ENCODE measurements at regions not wholly inside any gene's neighbourhood (a gene's known extent, or its start where the extent isn't known, plus 50 kb on each side); places are given as distances from the start of the nearest gene placed in this dataset.

DNA sequence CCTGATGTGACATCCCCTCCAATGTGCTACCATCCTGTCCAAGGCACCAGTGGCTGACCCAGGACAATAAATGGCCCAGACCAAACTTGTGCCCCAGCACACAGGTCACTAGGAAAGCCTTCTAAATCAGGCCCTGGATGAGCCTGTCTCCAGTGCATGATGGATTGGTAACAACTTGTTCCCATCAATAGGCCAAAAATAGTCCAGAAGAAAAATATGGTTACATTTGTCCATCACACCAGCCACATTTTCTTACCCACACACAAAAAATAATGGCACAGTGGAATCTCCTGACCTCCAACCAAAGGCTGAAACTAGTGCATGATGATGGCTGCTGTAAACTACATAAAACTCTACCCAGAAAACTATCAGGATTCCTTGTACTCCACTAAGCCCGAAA lies 228.4 kb downstream of the SPTSSA start:
- Histone ChIP-seq H3K9ac (ENCODE audit: insufficient read depth, low read length) (no peak overlapping the region), H3K9me3 (ENCODE audit: control insufficient read depth, insufficient read depth, low read depth, low read length) (no peaks in the 10 kb centered on the region), H3K79me2 (ENCODE audit: control insufficient read depth, insufficient read depth, low read length) (no peaks in the 10 kb centered on the region), H3K27me3 (ENCODE audit: control insufficient read depth, insufficient read depth, low read length) (no peaks in the 10 kb centered on the region), H2AFZ (ENCODE audit: low read length) (no peak overlapping the region), H3K4me3 (replicated peaks in 1 of 4; ENCODE audit: control extremely low read depth in 1 of 4, insufficient read depth in 1 of 4, low read depth in 3 of 4, low read length in 4 of 4) (no peak overlapping the region), H4K20me1 (ENCODE audit: control insufficient read depth, extremely low read depth, insufficient read depth, low read length) (no peaks in the 10 kb centered on the region), H3K4me2 (ENCODE audit: extremely low read depth, insufficient read depth, low read length) (no peak overlapping the region), H3K27ac (ENCODE audit: insufficient read depth, low read length) (no peak overlapping the region), H3K36me3 (ENCODE audit: control insufficient read depth, insufficient read depth, low read length) (no peaks in the 10 kb centered on the region), H3K4me1 (ENCODE audit: control insufficient read depth, extremely low read depth, insufficient read depth, low read length) (no peaks in the 10 kb centered on the region)
- no peak for TF ChIP-seq EZH2 (IDR thresholded peaks at IDR 0.05; ENCODE audit: low read length, missing control alignments)
- TF ChIP-seq, protein P1, sequence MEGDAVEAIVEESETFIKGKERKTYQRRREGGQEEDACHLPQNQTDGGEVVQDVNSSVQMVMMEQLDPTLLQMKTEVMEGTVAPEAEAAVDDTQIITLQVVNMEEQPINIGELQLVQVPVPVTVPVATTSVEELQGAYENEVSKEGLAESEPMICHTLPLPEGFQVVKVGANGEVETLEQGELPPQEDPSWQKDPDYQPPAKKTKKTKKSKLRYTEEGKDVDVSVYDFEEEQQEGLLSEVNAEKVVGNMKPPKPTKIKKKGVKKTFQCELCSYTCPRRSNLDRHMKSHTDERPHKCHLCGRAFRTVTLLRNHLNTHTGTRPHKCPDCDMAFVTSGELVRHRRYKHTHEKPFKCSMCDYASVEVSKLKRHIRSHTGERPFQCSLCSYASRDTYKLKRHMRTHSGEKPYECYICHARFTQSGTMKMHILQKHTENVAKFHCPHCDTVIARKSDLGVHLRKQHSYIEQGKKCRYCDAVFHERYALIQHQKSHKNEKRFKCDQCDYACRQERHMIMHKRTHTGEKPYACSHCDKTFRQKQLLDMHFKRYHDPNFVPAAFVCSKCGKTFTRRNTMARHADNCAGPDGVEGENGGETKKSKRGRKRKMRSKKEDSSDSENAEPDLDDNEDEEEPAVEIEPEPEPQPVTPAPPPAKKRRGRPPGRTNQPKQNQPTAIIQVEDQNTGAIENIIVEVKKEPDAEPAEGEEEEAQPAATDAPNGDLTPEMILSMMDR (conservative IDR thresholded peaks at IDR 0.05 in 1 of 2, IDR thresholded peaks at IDR 0.05 in 1 of 2; ENCODE audit: low read depth in 1 of 2, low read length in 2 of 2) = no peak
- DNase-seq (ENCODE audit: low read depth in 2 of 2) = no peak

DNA sequence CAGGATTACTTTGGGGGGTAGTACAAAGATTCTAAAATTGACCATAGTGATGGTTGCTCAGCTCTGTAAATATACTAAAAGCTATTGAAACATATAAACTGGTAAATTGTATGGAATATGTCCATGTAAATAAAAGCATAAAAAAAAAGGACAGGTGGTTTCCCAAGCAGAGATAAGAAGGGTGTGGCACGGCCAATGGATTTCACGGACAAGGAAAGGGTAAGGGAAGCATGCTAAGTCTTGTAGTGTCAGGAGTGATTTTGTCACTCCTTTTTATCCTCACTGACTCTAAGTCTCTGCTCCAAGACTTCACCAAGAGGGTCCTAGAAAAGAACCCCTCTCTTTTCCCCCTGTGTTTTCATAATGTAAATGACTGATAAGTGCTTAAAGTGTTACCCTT lies 229.2 kb downstream of the SPTSSA start:
- H3K4me1 ChIP-seq (ENCODE audit: control insufficient read depth, extremely low read depth, insufficient read depth, low read length) = no peaks in the 10 kb centered on the region
- TF ChIP-seq EZH2 (IDR thresholded peaks at IDR 0.05; ENCODE audit: low read length, missing control alignments) = no peak
- H3K4me2 ChIP-seq (ENCODE audit: extremely low read depth, insufficient read depth, low read length) = no peak overlapping the region
- H4K20me1 ChIP-seq (ENCODE audit: control insufficient read depth, extremely low read depth, insufficient read depth, low read length) = no peaks in the 10 kb centered on the region
- H3K27me3 ChIP-seq (ENCODE audit: control insufficient read depth, insufficient read depth, low read length) = no peaks in the 10 kb centered on the region
- H3K36me3 ChIP-seq (ENCODE audit: control insufficient read depth, insufficient read depth, low read length) = no peaks in the 10 kb centered on the region
- H2AFZ ChIP-seq (ENCODE audit: low read length) = no peak overlapping the region
- H3K9ac ChIP-seq (ENCODE audit: insufficient read depth, low read length) = no peak overlapping the region
- H3K9me3 ChIP-seq (ENCODE audit: control insufficient read depth, insufficient read depth, low read depth, low read length) = no peaks in the 10 kb centered on the region
- DNase-seq (ENCODE audit: low read depth in 2 of 2) = no peak
- H3K4me3 ChIP-seq (replicated peaks in 1 of 4; ENCODE audit: control extremely low read depth in 1 of 4, insufficient read depth in 1 of 4, low read depth in 3 of 4, low read length in 4 of 4) = no peak overlapping the region
- no peak overlapping the region for H3K27ac ChIP-seq (ENCODE audit: insufficient read depth, low read length)
- no peaks in the 10 kb centered on the region for H3K79me2 ChIP-seq (ENCODE audit: control insufficient read depth, insufficient read depth, low read length)

DNA sequence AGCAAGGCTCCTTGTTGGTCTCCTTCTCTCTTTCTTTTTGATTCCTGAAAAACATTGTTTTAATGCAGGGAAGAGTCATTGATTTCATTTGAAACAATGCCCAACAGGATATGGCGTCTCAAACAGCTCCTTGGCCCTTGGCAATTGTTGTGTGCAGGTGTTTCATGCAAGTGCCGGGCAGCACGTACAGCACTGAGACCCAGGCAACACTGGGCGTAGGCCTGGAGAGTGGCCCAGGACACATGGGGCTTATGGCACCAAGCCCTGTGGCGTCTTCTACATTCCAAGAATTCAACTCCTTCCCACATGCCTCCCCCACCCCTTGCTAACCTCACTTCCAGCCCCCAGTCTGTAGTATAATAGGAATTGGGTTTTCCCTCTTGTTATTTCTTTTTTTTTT lies 230.4 kb downstream of the SPTSSA start:
- Histone ChIP-seq H3K27ac (ENCODE audit: insufficient read depth, low read length) (no peak overlapping the region), H3K79me2 (ENCODE audit: control insufficient read depth, insufficient read depth, low read length) (no peaks in the 10 kb centered on the region), H3K9ac (ENCODE audit: insufficient read depth, low read length) (no peak overlapping the region), H3K9me3 (ENCODE audit: control insufficient read depth, insufficient read depth, low read depth, low read length) (no peaks in the 10 kb centered on the region), H3K36me3 (ENCODE audit: control insufficient read depth, insufficient read depth, low read length) (no peaks in the 10 kb centered on the region), H4K20me1 (ENCODE audit: control insufficient read depth, extremely low read depth, insufficient read depth, low read length) (no peaks in the 10 kb centered on the region), H2AFZ (ENCODE audit: low read length) (no peak overlapping the region), H3K4me1 (ENCODE audit: control insufficient read depth, extremely low read depth, insufficient read depth, low read length) (no peaks in the 10 kb centered on the region), H3K27me3 (ENCODE audit: control insufficient read depth, insufficient read depth, low read length) (no peaks in the 10 kb centered on the region), H3K4me2 (ENCODE audit: extremely low read depth, insufficient read depth, low read length) (no peak overlapping the region), H3K4me3 (replicated peaks in 1 of 4; ENCODE audit: control extremely low read depth in 1 of 4, insufficient read depth in 1 of 4, low read depth in 3 of 4, low read length in 4 of 4) (no peak overlapping the region)
- DNase-seq (ENCODE audit: low read depth in 2 of 2) = peak in 1 of 2 donors; percentile 69
- TF ChIP-seq EZH2 (IDR thresholded peaks at IDR 0.05; ENCODE audit: low read length, missing control alignments) = no peak
- TF ChIP-seq, protein P1 (conservative IDR thresholded peaks at IDR 0.05 in 1 of 2, IDR thresholded peaks at IDR 0.05 in 1 of 2; ENCODE audit: low read depth in 1 of 2, low read length in 2 of 2) = no peak
